NCI-H446 treated with DMSO at 0.1 percent for 48 hours (cell line): ENCODE measurements at regions not wholly inside any gene's neighbourhood (a gene's known extent, or its start where the extent isn't known, plus 50 kb on each side); places are given as distances from the start of the nearest gene placed in this dataset.
A peak's percentile ranks its signal among the peaks of the same experiment; 100 is the strongest.

Experiments
- DNase-seq: peaks from one replicate; lab custom pipeline; 2025; lab: John Stamatoyannopoulos, UW

DNA sequence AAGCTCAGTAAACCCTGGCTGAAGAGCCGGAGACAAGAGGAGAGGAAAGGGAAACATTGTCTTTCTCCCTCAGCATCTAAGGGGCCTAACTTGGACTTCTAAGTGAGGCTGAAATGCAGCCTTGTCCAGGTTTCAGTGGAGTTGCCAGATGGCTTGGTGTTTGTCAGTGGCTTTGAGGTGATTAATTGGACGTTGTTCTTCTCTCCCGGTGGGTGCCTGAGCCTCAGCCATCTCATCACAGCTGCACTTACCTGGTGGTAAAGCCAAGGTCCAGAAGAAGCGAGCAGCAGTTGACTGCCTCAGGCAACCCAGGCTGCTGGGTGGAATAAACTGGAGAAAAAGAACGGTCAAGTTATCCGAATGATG is 202.2 kb upstream of the NLRP1 start:
- DNase-seq, result no peak

DNA sequence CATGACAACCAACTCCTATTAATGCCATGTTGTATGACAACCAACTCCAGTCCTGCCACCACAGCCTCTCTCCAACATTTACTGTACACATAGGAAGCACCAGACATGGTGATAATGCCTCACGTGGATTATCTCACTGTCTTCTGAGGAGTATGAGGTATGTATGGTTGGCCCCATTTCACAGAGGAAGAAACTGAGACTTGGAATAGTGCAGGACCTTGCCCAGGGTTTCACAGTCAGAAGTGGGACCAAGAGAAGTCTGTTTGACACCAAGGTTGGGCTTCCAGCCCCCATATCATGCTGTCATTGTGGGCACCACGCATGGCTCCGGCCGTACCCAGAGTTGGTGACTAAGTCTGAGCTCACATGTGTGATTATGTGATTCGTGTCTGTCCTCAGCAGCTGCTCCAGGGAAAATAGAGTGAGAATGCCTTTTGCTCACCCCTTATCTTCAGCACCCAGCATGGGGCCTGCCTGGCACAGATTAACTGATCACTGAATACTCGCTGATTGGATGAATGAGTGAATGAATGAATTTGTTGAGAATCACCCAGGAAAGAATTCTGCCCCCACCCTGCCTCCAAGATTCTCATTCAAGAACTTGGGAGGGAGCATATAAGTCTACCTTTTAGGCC is 204.1 kb upstream of the NLRP1 start:
- DNase-seq, result no peak

DNA sequence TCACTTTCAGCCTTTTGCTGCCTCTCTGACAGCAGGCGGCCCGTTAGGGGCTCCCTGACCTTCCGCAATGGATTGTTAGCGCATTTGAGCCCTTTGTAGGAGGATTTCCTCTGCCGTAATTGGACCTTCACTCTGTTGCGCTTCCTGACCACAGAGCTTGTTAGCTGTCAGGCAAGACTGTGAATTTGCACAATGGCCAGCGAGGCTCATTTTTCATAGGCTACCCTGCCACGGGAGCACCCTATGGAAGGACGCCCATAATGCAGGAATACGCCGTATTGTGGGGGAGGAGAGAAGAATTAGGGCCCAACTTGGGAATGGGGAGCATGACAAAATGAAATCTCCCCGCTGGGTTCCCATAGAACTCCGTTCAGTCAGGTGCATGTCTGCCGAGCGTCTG is 205.2 kb upstream of the NLRP1 start:
- no peak for DNase-seq

DNA sequence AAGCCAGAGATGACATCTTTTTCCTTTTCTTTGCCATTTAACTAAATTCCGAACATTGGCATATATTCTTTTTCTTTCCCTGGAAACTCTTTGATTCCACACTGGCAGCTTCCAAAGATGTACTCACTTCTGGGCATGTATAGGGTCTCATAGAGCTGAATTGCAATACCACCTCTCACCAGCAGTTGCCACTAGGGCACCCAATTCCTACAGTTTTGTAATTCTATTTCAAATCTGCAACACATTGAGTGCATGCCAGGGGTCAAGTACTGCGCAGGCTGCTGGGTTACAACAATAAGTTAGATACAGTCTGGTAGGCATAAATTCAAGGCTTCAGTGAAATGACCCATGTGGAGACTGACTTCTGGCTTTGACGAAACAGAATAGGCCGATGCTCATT is 208.8 kb upstream of the NLRP1 start:
- DNase-seq, result no peak

DNA sequence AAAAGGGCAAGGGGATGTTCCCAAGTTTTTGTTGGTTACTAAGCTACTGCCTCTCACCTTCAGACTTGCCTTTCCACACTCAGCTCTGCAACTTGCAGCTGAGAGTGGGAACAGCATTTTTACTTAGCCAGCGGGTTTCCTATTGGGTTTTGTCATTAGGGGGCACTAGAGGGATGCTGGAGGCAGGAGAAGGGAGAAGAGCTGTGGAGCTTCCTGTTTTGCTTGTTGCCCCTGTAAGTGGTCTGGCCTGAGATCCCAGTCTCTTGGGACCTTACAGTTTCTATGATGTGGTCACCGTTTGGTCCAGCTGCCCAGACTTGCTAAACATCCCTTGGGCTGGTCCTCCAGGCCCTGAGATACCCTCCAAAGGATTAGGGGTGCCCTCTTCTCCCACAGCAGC is 209.6 kb upstream of the NLRP1 start:
- DNase-seq, result no peak

DNA sequence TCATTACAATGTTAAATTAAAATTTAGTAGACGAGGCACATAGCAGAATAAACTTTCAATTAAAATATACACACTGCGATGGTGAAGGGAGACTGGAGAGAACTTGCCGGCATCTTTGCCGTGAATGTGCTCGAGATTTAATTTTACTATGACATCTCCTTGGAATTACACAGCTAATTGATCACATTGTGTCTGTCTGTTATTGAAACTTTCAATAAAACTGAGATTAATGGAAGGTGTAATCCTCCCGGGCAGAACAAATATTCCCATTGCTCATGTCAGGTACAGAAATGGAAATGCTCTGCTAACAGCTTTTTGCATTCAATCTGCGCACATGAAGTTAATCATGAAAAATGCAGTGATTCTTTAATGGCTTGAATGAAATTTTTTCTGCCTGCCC is 210.1 kb upstream of the NLRP1 start:
- no peak for DNase-seq

DNA sequence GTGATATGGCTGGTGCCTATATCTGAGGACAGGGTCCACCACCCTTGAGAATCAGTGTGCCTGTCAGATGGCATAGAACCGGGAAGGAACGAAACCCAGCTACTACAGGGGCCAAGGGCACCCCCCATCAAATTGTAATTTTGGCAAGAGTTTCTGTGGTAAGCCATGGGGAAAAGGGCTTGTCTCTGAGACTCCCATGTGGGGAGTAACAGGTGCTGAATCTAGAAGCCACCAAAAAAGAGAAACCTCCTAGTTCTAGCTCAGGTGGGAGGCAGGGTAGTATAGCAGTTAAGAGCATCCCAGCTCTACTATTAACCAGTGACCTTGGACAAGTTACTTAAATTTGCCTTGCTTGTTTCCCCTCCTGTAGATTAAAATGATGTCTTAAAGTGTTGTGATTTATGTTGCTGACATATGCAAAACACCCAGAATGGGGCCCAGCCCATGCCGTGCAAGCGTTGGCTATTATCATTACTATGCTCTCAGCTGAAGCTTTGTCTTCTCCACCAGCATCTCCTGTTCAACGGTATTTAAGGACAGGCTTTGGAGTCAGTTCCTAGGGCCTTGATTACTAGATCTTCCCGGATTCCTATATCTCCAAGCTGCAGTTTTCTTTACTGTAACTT is 210.7 kb upstream of the NLRP1 start:
- no peak for DNase-seq

DNA sequence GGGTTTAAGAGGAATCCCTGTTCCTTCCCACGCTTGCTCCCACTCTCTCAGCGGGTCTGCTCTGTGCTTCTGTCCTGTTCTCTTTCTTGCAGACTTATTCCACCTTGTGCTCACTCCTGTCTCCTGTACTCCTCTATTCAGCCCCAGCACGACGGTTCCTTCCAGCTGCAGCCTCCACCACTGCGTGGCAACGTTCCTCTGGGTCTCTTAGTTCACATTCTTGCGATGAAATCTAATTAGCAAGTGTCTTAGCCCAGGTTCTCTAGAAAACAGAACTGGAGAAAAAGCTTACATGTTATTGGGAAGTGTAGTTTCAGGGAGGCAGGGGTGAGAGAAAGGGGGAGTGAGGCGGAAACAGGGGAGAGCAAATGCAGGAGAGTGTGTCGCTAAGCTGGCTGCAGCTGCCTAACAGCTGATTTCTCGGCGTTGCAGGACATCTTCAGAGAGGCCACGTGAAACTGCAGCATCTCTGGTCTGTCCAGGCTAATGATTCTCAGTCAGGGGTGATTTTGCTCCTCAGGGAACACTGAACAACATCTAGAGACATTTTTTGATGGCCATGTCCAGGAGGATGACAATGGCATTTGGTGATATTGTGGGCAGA is 213.2 kb upstream of the NLRP1 start:
- no peak for DNase-seq

DNA sequence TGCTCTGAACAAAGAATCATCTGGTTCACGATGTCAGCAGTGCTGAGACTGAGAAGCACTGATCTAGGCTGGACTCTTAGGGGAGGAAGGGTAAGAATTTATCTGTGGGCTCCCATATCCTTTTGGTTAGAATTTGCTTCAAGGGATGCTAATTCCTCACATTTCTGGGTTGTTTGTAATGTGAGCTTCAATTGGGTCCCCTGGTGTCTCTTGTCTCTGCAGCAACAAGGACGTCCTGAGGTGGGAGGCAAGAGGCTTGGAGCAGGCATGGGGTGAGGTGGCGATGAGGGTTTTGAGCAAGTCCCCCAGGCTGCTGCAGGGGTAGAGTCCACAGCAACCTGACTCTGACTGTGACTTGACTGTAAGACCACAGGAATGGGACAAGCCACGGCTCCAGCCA is 213.8 kb upstream of the NLRP1 start:
- DNase-seq, result no peak

DNA sequence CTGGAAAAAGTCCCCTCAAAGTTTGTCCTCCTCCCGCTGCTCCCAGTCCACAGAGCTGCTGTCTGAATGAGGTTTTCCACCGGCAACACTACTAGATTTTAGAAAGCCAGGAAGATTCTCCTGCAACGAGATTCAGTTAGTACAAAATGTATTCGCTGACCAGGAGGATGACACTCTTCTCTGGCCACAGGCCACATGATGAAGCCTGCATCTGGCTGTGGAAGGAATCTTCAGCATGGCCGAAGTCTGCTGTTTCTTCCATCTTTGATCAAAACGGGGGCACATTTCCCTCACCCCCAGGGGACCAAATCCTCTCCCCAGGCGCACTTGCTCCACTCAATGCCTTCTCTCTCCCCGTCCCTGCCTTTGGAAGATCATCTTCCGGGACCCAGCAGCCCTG is 215.8 kb upstream of the NLRP1 start:
- DNase-seq, result no peak

DNA sequence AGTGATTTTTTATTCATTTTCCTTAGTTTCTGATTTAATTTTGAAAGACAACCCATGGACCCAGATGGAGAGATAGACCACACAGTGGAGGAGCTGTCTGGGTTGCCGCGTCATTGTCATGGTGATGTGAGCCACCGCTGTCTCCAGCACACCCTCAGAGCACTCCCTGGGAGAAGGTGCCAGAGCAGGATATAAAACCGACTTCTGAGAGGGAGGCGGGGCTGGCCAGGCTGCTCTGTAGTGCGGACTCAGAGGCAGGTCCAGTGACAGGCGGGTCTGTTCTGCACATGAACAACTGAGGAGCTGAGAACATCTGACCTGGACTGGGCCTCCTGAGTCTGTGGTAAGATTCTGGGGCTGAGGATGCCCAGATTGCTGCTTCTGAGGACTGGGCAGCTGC is 216.3 kb upstream of the NLRP1 start:
- DNase-seq, result no peak

DNA sequence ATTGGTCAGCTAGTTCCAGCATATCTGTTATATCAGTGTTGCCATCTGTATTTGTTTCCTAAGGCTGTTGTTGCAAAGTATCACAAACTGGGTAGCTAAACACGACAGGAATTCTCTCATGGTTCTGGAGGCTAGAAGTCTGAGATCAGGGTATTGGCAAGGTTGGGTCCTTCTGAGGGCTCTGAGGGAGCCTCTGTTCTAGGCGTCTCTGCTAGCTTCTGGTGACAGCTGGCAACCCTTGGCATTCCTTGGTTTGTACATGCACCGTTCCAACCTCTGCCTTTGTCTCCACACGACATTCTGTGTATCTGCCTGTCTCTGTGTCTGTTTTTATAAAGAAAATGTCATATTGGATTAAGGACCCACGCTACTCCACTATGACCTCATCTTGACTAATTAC is 219.9 kb upstream of the NLRP1 start:
- peak; percentile 8 for DNase-seq

DNA sequence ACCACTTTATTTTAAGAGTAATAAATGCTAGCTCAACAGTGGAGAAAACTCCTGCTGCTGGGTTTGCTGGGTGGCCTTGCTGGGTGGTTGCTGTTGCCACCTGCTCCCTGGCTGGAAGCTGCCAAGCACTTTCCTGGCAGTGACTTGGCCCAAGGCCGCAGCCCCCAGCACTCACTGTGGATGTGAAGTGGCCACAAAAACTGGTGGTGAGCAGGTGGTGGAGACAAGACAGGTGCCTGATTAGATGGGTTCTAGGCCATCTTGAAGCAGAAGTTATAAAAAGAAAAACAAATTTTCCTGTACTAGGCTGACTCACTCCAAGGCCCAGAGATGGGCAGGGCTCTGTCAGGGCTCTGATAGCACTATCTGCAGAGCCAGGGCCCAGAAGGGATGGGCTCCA is 224.7 kb upstream of the NLRP1 start:
- no peak for DNase-seq

DNA sequence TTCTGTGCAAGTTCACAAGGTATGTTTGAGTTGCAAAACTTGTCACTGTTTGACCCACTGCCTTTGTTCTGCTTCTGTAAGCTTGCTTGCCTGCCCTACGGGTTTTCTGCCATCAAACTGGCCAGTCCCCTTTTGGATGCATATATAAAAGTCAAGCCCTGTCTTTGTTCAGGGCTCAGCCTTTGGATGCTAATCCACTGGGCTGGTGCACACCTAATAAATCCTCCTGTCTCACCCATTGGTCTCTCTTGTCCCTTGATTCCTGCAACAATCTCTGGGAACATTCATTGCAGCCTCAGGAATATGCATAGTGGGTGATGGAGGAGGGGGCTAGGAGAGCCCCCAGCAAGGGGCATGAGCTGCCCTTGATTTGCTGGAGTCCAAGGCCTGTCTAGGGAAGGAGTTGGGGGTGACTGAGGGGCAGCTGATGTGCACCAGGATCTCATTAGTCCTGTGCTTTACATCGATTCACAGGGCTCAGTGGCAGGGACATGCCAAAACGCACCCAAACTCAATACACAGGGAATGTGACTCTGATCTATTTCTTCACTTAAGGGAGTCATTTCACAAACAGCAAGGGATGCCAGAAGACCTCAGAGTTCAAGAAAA is 225.4 kb upstream of the NLRP1 start:
- DNase-seq, result no peak

DNA sequence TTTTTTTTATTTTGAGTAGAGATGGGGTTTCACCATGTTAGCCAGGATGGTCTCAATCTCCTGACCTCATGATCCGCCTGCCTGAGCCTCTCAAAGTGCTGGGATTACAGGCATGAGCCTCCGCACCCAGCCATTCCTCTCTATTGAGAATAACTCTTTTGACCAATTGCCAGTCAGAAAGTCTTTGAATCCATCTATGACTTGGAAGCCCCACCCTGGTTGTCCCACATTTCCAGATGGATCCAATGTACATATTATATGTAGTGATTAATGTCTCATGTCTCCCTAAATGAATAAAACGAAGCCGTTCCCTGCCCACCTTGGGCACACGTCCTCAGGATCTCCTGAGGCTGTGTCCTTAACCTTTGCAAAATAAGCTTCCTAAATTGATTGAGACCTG is 228.3 kb upstream of the NLRP1 start:
- no peak for DNase-seq

DNA sequence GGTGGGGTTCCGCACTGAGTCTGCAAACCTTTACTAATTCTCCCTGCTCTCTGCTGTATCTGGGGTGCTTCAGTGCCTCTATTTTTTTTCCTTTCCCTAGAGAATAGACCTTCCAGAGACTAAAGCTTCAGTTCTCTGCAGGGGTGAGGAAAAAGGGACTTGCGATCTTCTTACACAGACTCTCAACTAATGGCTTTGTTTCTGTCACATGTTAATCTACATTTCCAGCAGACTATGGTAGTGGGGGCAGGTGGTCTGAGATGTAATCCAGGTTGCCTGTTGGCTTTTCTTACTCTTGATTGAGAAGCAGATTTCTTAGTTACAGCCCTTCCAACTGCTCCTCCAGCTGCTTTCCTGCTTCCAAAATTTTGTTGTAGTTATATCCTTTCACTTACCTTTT is 229.0 kb upstream of the NLRP1 start:
- no peak for DNase-seq

DNA sequence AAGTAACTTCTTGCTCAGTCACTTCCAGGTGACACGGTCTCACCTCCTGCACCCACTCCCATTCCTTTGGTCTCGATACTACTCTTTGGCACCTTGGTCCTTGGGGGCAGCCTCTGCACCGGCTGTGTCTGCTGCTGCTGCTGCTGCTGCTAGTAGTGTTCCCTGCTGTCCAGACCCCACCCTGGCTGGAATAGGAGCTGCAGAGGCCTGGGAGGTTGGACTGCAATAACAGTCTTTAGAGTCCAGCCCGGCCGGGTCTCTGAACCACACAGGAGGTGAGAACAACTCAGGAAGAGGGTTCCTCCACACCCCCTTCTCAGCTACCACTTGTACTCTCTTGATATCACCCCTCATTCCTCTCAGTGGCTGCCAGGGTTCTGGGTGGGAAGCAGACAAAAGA is 231.1 kb upstream of the NLRP1 start:
- DNase-seq, result no peak

DNA sequence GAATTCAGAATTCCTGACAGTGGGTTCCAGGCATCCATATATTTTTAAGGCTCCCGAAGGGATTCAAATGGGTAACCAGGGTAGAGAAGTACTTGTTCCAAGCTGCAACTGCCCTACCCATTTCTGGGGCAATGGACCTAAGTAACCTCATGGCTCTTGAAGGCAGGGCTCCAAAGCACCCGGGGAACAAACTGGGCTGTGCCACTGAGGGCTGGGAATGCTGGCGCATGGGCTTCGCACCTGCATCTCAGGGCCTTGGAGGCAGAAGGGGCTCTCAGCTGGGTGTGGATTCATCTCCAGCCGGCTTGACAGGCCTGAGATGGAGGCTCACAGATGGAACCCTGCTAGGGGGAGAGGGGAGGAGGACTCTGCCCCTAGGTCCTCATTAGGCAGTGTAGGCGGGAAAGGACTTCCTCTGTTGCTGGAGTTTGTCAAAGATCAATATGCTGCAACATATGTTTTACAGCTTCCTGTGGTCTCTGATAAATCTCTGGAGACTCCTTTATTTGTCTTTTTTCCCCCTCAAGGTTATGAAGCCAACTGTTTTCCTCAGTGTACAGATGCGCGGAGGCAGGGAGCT is 232.3 kb upstream of the NLRP1 start:
- peak; percentile 49 for DNase-seq

DNA sequence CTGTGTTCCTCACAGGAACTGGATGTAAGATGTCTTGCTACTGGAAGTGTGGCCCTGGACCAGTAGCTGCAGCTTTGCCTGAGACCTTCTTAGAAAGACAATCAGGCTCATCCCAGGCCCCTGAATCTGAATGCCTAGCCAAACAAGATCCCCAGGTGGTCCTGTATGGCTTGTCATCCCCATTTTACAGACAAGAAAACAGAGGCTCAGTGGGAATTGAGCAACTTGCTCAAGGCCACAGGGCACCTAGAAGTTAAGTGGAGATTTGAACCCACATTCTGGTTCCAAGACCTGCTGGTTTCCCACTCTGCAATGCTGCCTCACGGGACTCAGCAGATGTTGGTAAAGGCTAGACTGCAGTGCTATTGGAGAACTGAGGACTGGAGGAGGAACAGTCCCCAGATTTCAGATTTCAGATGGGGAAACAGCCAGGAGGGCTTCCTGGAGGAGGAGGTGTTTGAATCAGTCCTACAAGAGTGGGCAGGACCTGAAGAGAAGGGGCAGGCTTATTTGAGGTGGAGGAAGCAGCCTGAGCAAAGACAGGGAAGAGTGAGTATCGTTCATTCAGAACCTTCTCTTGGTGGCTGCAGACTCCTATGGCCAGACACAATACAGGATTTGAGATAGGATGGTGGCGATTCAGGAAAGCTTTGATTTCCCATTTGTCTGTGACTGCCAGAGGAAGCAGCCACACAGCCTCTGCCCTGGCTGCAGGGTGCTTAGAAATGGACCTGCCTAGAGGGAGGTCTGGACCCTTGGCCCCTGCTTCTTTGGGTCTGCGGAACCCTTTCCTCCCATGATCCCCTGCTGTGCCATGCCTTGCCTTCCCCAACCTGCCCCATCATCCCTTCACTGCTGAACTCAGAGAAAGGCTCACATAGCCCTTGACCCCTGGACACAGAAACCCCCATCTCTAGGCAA is 233.4 kb upstream of the NLRP1 start:
- no peak for DNase-seq

DNA sequence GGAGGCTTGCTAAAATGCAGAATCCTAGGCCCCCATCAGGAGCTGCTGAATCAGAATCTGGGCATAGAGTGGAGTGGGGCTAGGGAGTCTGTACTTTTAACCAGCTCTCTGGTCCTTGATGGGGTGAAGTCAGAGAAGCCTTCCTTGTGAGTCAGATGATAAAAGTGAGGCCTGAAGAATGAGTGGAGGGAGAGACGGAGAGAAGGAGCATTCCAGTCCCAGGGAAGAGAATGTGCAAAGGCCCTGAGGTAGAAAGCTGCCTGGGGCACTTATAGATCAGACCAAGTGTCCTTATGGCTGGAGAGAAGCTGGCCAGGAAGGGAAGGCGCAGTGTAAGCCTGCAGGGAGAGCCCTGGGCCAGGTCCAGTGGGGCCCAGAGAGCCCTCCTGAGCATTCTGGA is 235.1 kb upstream of the NLRP1 start:
- DNase-seq, result no peak

DNA sequence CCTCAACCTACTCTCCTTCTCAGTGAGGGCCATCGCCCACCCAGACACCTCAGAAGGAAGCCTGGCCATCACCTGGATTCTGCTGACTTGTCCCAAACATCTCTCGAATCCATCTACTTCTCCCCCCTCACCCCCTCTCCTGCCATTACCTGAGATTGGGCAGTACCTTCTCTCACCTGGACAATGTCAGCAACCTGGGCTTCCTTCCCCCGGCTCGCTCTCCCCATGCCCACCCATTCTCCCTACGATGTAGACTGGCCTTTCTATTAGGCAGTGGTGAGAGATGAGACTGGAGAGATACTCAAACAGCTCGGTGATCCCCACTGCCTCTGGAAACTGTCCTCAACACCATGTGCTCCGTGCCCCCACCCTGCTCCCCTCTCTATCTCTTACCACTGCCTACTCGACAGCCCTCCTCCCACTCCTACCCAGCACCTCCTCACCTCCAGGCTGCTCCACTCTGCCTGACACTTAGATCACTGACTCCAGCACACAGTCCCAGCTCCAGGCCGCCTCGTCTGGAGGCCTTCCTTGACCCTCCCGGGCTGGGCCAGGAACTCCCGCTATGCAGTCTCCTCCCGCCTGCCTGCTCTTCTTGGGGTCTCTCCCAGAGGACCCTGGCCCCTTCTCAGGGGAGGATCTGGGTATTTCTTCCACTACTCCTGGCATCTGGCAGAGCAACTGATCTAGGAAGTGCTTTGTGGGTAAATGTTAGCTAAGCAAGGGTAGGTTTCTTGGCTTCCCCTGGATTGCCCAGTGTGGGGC is 235.8 kb upstream of the NLRP1 start:
- no peak for DNase-seq
